Transverse colon (tissue), 4 donors: ENCODE measurements at regions not wholly inside any gene's neighbourhood (a gene's known extent, or its start where the extent isn't known, plus 50 kb on each side); places are given as distances from the start of the nearest gene placed in this dataset.

ENCODE experiments used
- DNase-seq: peaks from one replicate; pipeline ENCODE4 v3.0.0-alpha.2; 2019
- H3K27ac ChIP-seq, 4 donors: fragments of 200-600 bp; sonication (generic); 2 replicates each; pipeline ENCODE4 v1.5.1; 2016 to 2018; ENCODE audit warnings: inconsistent platforms in 4 of 4
- H3K27me3 ChIP-seq: fragments of 200-600 bp; sonication (generic); 2 replicates; pipeline ENCODE4 v1.5.1; 2017; ENCODE audit warnings: inconsistent platforms
- H3K36me3 ChIP-seq, 4 donors: fragments of 200-600 bp; sonication (generic); 2 replicates each; pipeline ENCODE4 v1.5.1; 2017 to 2019; ENCODE audit warnings: inconsistent platforms in 4 of 4
- H3K4me1 ChIP-seq, 4 donors: fragments of 200-600 bp; sonication (generic); 2 replicates each; pipeline ENCODE4 v1.5.1; 2017 to 2020; ENCODE audit warnings: inconsistent platforms in 4 of 4
- H3K4me3 ChIP-seq, 4 donors: fragments of 200-600 bp; sonication (generic); 1 replicate in 1 of 4; 2 replicates in 3 of 4; pipeline versions ENCODE4 v1.5.1 to v1.6.1; 2017 to 2019; ENCODE audit warnings: inconsistent platforms in 4 of 4
- H3K9me3 ChIP-seq, 2 donors: fragments of 200-600 bp; sonication (generic); 2 replicates each; pipeline ENCODE4 v1.5.1; 2017 to 2019; ENCODE audit warnings: inconsistent platforms in 2 of 2
- CTCF ChIP-seq, 5 experiments: fragments of 200-600 bp in 3 of 5; fragments of 450-650 bp in 2 of 5; sonication (generic) in 3 of 5; IDR thresholded peaks; 1 replicate in 2 of 5; 2 replicates in 3 of 5; pipeline ENCODE4 v1.5.1; 2016 to 2017; ENCODE audit warnings: antibody characterized with exemption in 5 of 5, inconsistent platforms in 3 of 5, mild to moderate bottlenecking in 2 of 5, moderate library complexity in 1 of 5
- EP300 ChIP-seq: sonication (generic); formaldehyde crosslinking; IDR thresholded peaks from one replicate; pipeline ENCODE4 v1.6.1; 2017; ENCODE audit warnings: antibody characterized with exemption, low read depth
- POLR2A ChIP-seq: fragments of 450-650 bp; IDR thresholded peaks from one replicate; pipeline ENCODE4 v1.6.1; 2016; ENCODE audit warnings: antibody characterized with exemption, mild to moderate bottlenecking, moderate library complexity
- POLR2AphosphoS5 ChIP-seq, 3 donors: sonication (generic); formaldehyde crosslinking; IDR thresholded peaks; one replicate each; pipeline ENCODE4 v1.6.1; 2016; ENCODE audit warnings: antibody characterized with exemption in 3 of 3
- WGBS, 2 donors: methylation state at CpG; one replicate each; pipeline ENCODE4 v1.1.5; 2018; ENCODE audit warnings: low coverage in 1 of 2; 5-methylcytosine and 5-hydroxymethylcytosine counted together
- in situ Hi-C, 4 donors: fragments of 200-750 bp; cut with MboI; loops; one replicate each; pipeline versions ENCODE4 v1.15.0 to v1.15.1; 2017; ENCODE audit warnings: low sequenced_read_pairs in 3 of 4, low pct_ligation_motif_present in 1 of 4, low pct_unique_long_range_greater_than_20kb in 1 of 4
- intact Hi-C: fragments of 100-400 bp; cut with DNase I; formaldehyde crosslinking; loops from one replicate; pipeline ENCODE4 v1.15.1; 2023; ENCODE audit warnings: low total_unique reads

- H3K4me3 ChIP-seq, result no peak overlapping the region
- H3K4me1 ChIP-seq, result no peaks in the 10 kb centered on the region
- WGBS, 2 donors, result 60 to 85% methylated on average over 1 to 5 of the region's 8 CpGs
- intact Hi-C loops (no loop called here), in situ Hi-C loops (no loop called here)
- no peaks in the 10 kb centered on the region for H3K27me3 ChIP-seq
- no peak for DNase-seq
- no peaks in the 10 kb centered on the region for H3K36me3 ChIP-seq
- H3K27ac ChIP-seq, result no peak overlapping the region
- peaks cover under 1% of the 10 kb centered on the region in 2 donors for H3K9me3 ChIP-seq
- TF ChIP-seq CTCF (IDR thresholded peaks at IDR 0.05) (no peak), POLR2AphosphoS5 (IDR thresholded peaks at IDR 0.05) (no peak), EP300 (no peak), POLR2A (no peak)
Measured at GRCh38 chr5:103434057-103434456, 128.5 kb downstream of the NUDT12 start.

- Histone ChIP-seq H3K27ac (no peak overlapping the region), H3K4me1 (no peaks in the 10 kb centered on the region), H3K4me3 (no peak overlapping the region), H3K9me3 (no peaks in the 10 kb centered on the region), H3K36me3 (no peaks in the 10 kb centered on the region), H3K27me3 (no peaks in the 10 kb centered on the region)
- TF ChIP-seq CTCF (IDR thresholded peaks at IDR 0.05), result no peak
- no peak for TF ChIP-seq POLR2AphosphoS5 (IDR thresholded peaks at IDR 0.05)
- TF ChIP-seq POLR2A, result no peak
- no peak for TF ChIP-seq EP300
- WGBS, 2 donors, result 78 to 89% methylated on average over 1 of the region's 1 CpG
- in situ Hi-C loops (no loop called here), intact Hi-C loops (no loop called here)
- DNase-seq, result no peak
Measured at GRCh38 chr5:103433211-103433610, 129.4 kb downstream of the NUDT12 start.

GRCh38 chr5:103428923-103429322 lies 133.7 kb downstream of the NUDT12 start:
- in situ Hi-C loops, result no loop called here
- no peaks in the 10 kb centered on the region for H3K27me3 ChIP-seq
- TF ChIP-seq POLR2A, result no peak
- TF ChIP-seq POLR2AphosphoS5 (IDR thresholded peaks at IDR 0.05), result no peak
- TF ChIP-seq EP300, result no peak
- no peak for TF ChIP-seq CTCF (IDR thresholded peaks at IDR 0.05)
- DNase-seq, result no peak
- H3K9me3 ChIP-seq, result no peaks in the 10 kb centered on the region
- no peak overlapping the region for H3K27ac ChIP-seq
- H3K4me3 ChIP-seq, result no peak overlapping the region
- 75 to 91% methylated on average over 2 of the region's 2 CpGs for WGBS, 2 donors
- H3K36me3 ChIP-seq, result no peaks in the 10 kb centered on the region
- intact Hi-C loops, result no loop called here
- H3K4me1 ChIP-seq, result no peaks in the 10 kb centered on the region

- H3K4me3 ChIP-seq, result no peak overlapping the region
- intact Hi-C loops (no loop called here), in situ Hi-C loops (no loop called here)
- no peak for DNase-seq
- no peaks in the 10 kb centered on the region for H3K4me1 ChIP-seq
- TF ChIP-seq CTCF (IDR thresholded peaks at IDR 0.05), result no peak
- TF ChIP-seq POLR2AphosphoS5 (IDR thresholded peaks at IDR 0.05), result no peak
- TF ChIP-seq EP300, result no peak
- TF ChIP-seq POLR2A, result no peak
- H3K27me3 ChIP-seq, result no peaks in the 10 kb centered on the region
- WGBS, 2 donors, result 66 to 84% methylated on average over 6 of the region's 6 CpGs
- no peaks in the 10 kb centered on the region for H3K9me3 ChIP-seq
- H3K36me3 ChIP-seq, result no peaks in the 10 kb centered on the region
- H3K27ac ChIP-seq, result no peak overlapping the region
Measured at GRCh38 chr5:103428411-103428871, 134.1 kb downstream of the NUDT12 start.
